Pons (tissue), 1 donor: ENCODE measurements at regions not wholly inside any gene's neighbourhood (a gene's known extent, or its start where the extent isn't known, plus 50 kb on each side); places are given as distances from the start of the nearest gene placed in this dataset.
"Not testable (repeated sequence)": the region's sequence is repeated elsewhere in the genome, so short reads cannot be mapped to it uniquely, and the experiment has no call there.

Experiments used
- DNase-seq: peaks from one replicate; pipeline ENCODE4 v3.0.0-alpha.2; 2016; ENCODE audit warnings: low spot score

- DNase-seq = no peak
These were observed 101.4 kb upstream of the IL15 start for GRCh38 chr4:141534985-141535384.

DNA sequence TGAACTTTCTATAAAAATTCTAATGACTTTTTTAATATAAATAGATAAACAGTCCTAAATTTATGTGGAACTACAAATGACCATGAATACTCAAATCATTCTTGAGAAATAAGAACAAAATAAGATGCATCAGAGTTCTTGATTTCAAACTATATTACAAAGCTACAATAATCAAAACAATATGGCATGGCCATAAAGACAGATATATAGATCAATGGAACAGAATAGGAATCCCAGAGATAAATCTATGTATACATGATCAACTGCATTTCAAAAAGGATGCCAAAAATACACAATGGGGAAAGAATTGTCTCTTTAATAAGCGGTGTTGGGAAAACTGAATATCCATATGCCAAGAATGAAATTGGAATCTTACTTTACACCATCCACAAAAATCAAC lies 98.4 kb upstream of the IL15 start:
- no peak for DNase-seq

DNA sequence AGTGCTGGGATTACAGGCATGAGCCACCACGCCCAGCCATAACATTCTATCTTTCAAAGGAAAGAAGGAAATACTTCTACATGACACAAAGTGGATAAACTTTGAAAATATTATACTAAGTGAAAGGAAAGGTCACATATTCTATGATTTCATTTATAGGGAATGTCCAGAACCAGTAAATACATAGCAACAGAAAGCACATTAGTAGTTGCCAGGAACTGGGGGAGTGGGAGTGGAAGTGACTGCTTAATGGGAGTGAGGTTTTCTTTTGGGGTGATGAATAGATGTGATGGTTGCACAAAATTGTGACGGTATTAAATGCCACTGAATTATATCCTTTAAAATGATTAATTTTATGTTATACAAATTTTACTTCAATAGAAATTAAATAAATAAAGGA lies 95.7 kb upstream of the IL15 start:
- DNase-seq = no peak

GRCh38 chr4:141541851-141542250 lies 94.5 kb upstream of the IL15 start:
- no peak for DNase-seq

DNA sequence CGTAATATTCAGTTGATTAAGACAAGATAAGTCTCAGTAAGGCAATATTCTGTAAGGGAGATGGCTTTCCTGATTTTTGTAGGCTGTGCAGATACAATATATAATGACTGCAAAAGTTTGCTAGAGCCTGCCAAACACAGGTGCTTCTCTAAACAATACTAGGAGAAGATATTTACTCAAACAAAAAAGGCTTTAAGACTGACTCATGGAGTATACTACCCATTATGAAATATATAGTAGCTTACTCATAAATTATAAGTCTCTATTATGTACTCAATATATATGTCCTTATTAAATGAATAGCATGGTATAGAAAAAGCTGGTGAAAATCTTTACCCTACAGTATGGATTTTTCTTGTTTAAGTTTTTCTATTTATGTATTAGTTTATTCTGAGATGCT lies 93.2 kb upstream of the IL15 start:
- DNase-seq = no peak

GRCh38 chr4:141543706-141544105 lies 92.7 kb upstream of the IL15 start:
- no peak for DNase-seq

- no peak for DNase-seq
These were observed 87.6 kb upstream of the IL15 start for GRCh38 chr4:141548791-141549190.

- no peak for DNase-seq
These were observed 76.3 kb upstream of the IL15 start for GRCh38 chr4:141560056-141560455.

- DNase-seq = no peak
These were observed 73.7 kb upstream of the IL15 start for GRCh38 chr4:141562649-141563048.

GRCh38 chr4:141563723-141564122 lies 72.7 kb upstream of the IL15 start:
- DNase-seq = no peak

- DNase-seq = not testable (repeated sequence)
These were observed 71.4 kb upstream of the IL15 start for GRCh38 chr4:141564961-141565360.

DNA sequence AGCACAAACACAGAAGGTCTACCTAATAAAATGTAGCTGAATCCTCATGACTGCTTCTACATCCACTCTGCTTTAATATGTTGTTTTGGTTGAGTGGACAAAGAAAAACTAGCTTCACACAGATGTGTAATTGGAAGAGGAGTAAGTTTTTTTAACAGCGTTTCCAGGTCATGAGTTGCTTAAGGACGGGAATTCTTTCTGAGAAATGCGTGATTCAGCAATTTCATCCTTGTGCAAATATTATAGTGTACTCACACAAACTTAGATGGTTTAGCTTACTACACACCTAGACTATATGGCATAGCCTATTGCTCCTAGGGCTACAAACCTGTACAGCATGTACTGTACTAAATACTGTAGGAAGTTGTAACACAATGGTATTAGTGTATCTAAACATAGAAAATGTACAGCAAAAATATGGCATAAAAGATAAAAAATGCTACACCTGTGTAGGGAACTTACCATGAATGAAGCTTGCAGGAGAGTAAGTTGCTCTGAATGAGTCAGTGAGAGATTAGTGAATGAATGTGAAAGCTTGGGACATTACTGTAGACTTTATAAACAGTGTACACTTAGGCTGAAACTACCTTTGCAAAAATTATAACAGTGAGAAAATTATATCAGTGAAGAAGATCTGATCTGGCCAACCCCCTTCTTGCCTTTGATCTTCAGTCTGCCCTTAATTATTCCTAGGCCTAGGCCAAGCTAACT lies 70.8 kb upstream of the IL15 start:
- DNase-seq = no peak

DNA sequence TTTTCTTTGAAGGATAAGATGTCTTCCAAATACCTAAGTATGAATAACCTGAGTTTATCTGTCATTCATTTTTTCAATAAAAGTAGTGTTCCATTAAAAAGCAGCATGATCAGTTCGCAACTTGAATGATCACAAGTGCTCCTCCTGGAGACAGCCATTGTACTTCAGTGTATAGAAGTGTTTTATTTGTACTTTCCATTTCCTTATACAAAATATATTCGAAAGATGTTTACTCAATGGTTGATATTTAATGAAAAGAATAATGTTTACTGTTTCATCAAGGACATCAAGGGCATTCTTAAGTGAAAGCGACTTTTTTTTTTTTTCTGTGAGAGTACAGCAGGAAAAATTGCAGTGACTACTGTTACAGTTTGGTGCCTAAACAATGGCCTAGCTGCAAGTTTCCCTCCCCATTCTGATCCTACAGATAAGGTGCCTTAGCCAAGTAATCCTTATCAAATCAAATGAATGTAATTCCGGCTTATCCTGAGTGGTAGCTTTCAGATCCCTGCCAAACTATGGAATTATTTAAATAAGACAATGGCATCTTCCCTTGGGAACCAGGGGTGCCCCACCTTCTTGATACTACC lies 69.0 kb upstream of the IL15 start:
- DNase-seq = no peak

DNA sequence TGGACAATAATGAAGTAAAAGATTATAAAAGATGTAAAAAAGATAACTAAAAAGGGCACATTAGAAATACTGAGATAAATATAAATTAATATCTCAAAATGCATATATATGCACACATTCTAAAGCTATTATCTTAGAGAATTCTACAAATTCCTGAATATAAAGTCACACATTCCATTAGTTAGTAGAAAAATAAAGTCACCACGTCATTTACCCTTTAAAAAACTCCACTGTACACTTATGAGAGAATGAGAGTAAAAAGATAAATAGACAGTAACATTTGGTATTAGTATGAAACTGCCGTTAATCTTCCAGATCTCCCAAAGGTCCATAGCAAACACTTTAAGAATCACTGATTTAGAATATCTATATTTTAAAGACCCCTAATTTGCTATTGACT lies 67.2 kb upstream of the IL15 start:
- no peak for DNase-seq

GRCh38 chr4:141570290-141570689 lies 66.1 kb upstream of the IL15 start:
- DNase-seq = no peak

- no peak for DNase-seq
These were observed 65.0 kb upstream of the IL15 start for GRCh38 chr4:141571362-141571761.

GRCh38 chr4:141571793-141572192 lies 64.6 kb upstream of the IL15 start:
- no peak for DNase-seq

- DNase-seq = no peak
These were observed 62.7 kb upstream of the IL15 start for GRCh38 chr4:141573678-141574077.

- DNase-seq = no peak
These were observed 60.5 kb upstream of the IL15 start for GRCh38 chr4:141575884-141576283.

- no peak for DNase-seq
These were observed 59.7 kb upstream of the IL15 start for GRCh38 chr4:141576585-141577110.

- DNase-seq = no peak
These were observed 57.9 kb upstream of the IL15 start for GRCh38 chr4:141578451-141578850.

DNA sequence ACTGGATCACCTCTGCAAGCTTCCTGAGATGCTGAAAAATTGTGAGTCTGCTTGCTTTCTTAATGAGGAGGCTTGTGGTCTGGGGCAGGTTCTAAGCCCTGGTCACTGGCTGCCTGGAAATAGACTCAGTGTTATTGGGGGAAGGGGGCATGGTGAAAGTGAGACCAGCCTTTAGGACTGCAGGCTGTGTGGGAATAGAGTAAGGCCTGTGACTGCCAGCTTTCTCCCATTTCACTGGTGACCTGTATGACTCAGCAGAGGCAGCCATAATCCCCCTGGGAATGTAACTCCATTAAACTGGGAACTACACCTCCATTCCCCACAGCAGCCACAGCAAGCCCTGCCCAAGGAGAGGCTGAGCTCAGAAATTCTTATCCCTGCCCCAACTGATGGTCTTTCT lies 55.9 kb upstream of the IL15 start:
- DNase-seq = no peak
